ENCODE measurements at regions not wholly inside any gene's neighbourhood (a gene's known extent, or its start where the extent isn't known, plus 50 kb on each side); places are given as distances from the start of the nearest gene placed in this dataset.

DNA sequence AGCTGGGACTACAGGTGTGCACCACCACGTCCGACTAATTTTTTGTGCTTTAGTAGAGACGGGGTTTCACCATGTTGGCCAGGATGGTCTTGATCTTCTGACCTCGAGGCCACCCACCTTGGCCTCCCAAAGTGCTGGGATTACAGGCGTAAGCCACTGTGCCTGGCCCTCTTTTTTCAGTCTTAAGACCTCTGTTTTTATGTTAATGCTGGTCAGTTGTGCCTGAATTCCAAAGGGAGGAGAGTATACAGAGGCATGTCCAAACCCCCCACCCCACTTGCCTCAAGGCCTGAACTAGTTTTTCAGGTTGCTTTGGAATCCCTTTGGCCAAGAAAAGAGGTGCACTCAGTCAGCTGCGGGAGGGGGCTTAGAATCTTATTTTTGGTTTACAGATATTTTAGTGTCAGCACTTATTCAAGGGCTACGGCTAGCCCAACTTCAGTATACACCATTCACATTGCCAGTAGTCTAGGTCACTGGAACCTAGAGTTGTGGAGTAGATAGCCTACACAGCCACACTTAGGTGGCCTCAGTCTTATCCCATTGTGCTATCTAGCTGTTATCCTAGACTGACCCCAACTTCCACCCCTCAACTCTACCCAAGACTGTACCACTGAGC, 128.0 kb upstream of the TPM1 start:
- DNase-seq (ENCODE audit: low spot score), result no peak

GRCh38 chr15:62920682-62921502, 121.7 kb upstream of the TPM1 start:
- no peak for DNase-seq (ENCODE audit: low spot score)

- DNase-seq (ENCODE audit: low spot score), result no peak
These were observed 120.0 kb upstream of the TPM1 start for GRCh38 chr15:62922514-62922913.

DNA sequence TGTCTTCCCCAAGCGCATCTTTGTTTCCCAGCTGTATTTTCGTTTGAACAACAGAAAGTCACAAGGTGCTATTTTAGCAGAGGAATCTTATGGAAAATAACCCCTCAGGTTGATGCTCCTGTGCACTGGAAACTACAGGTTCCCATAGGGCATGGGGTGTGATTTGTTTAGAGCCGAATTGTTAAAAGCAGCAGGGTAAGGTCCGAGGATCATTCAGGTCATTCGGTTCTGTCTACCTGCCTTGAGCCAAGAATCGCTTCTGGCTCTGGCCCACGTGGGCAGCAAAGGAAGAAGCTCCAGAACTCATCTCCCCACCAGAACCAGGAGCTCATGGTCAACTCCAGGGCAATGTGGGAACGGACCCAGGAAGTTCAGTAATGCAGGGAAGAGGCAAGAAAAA, 116.7 kb upstream of the TPM1 start:
- DNase-seq (ENCODE audit: low spot score), result no peak

- DNase-seq (ENCODE audit: low spot score), result no peak
These were observed 115.4 kb upstream of the TPM1 start for GRCh38 chr15:62927196-62927595.

GRCh38 chr15:62927836-62928235, 114.7 kb upstream of the TPM1 start:
- no peak for DNase-seq (ENCODE audit: low spot score)

GRCh38 chr15:62928242-62928999, 114.1 kb upstream of the TPM1 start:
- no peak for DNase-seq (ENCODE audit: low spot score)

DNA sequence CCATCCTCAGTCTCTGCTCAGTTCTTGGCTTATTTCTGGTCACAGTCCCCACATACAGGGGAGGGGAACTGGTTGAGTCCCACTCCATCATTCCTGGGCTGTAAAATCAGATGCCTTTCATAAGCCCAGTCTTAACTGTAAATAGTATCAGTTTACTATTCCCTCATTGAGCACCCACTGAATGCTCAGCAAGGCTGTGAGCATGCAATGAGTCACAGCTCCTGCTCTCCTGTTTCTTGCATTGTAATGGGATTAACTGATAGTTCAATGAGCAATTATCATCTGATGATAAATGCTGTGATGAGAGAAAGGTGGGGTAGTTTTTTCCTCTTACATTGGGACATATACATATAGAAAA, 113.6 kb upstream of the TPM1 start:
- DNase-seq (ENCODE audit: low spot score), result no peak

- no peak for DNase-seq (ENCODE audit: low spot score)
These were observed 110.9 kb upstream of the TPM1 start for GRCh38 chr15:62931650-62932049.

DNA sequence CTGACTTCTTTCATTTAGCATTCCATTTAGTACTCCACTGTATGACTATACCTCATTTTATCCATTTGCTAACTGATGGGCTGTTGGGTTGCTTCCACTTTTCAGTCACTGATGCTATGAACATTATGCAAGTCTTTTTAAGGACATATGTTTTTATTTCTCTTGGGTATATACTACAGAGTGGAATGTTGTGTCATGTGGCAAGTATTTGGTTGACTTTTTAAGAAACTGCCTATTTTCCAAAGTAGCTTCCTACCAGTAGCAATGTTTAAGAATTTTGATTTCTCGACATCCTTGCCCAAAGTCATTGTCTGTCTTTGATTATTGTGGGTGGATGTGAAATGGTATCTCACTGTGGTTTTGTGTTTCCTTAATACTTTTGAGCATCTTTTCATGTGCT, 110.1 kb upstream of the TPM1 start:
- DNase-seq (ENCODE audit: low spot score), result no peak

- no peak for DNase-seq (ENCODE audit: low spot score)
These were observed 109.2 kb upstream of the TPM1 start for GRCh38 chr15:62933386-62933785.

DNA sequence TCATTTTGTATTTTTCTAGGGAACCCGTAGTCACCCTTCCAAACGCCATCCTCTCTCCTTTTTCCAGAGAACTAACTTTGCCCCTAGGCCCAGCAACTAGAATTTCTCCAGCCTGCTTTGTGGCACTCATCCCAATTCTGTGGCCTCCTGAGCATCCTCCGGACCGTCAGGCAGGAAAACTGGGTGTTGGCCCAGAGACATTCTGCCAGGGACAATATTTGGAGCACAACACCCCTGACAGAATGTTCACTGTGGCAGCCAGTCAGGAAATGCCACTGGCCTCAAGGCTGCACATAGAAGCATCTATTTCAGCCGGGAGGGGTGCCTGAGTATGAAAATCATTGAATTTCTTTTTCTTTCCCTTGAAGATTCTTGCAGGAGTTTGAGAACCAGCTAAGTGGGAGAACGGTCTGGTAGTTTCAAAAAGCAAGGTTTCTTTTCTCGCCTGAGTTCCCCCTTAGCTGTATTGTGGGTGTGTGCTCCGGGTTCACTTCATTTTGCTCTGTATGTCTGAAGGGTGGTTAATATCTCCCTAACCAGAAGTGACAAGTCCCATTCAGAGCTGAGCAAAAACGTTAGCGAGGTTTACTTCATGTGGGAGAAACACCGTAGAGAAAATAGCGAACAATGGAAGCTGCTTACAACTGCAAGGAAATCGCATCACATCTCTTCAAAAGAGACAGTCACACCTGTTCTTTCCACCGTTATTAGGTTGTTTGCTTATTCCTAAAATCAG, 108.1 kb upstream of the TPM1 start:
- DNase-seq (ENCODE audit: low spot score), result no peak

- no peak for DNase-seq (ENCODE audit: low spot score)
These were observed 107.1 kb upstream of the TPM1 start for GRCh38 chr15:62935300-62936081.

- DNase-seq (ENCODE audit: low spot score), result no peak
These were observed 103.7 kb upstream of the TPM1 start for GRCh38 chr15:62938825-62939224.

DNA sequence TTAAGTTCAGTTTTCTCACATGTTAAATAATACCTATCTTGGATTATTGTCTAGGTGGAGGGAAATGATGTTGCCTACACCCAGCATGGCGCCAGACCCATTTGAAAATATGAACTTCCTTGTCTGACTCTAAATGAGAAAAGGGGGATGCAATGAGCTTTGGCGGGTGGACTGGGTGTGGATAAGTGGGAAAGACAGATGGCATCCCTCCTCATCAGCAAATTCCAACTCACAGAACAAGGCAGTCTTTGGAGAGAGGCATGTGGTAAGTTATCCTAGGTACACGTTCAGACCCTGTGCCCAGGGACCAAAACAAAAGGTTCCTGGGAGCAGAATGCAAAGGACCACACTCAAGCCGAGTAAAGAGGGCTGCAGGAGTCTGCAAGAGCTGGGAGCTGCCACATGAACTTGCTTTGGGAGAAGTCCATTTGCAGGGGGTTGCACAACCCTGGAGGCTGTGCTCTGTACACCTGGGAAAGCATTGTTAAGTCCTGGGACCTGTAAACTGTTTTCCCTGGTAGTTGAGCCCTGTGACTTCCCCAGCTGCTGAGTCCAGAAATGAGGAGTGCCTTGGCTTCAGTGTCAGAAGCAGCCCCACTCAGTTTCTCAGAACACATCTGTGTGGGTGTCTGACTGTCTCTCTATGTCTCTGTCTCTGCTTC, 102.3 kb upstream of the TPM1 start:
- no peak for DNase-seq (ENCODE audit: low spot score)

- no peak for DNase-seq (ENCODE audit: low spot score)
These were observed 101.7 kb upstream of the TPM1 start for GRCh38 chr15:62940755-62941361.

- DNase-seq (ENCODE audit: low spot score), result no peak
These were observed 100.8 kb upstream of the TPM1 start for GRCh38 chr15:62941699-62942098.

DNA sequence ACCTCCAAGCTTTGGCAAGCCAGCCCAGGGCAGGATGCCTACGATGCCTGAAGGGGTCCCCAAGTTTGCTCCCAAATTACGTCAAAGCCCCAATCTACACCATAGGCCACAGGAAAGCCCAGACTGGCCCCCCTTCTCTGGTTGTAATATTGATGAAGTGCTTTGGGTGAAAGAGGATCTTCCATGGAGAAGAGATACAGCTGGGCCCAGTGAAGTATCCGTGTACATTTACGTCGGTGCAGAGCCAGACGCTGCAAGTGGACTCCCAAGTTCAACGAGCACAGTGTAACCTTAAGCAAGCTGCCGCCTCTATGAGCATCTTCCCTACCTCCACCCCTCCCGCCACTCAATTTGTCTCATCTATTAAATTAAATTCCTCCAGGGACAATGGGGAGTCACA, 100.1 kb upstream of the TPM1 start:
- DNase-seq (ENCODE audit: low spot score), result no peak

DNA sequence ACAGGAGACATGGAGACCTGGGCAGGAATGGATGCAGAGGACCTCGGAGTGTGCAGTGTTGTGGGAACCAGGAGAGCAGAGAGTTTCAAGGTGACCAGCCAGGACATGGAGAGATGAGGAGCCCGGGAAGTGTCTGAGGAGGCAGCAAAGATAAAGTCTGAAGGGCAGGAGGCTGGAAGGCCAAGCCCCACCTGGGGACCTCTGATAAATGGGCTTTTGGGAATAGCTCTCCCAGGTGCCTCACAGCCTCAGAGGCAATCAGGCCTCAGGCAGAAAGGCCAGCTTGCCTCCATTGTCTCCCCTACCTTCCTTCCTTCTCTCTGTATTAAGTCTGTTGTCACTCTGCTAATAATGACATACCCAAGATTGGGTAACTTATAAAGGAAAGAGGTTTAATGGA, 97.5 kb upstream of the TPM1 start:
- DNase-seq (ENCODE audit: low spot score), result no peak

DNA sequence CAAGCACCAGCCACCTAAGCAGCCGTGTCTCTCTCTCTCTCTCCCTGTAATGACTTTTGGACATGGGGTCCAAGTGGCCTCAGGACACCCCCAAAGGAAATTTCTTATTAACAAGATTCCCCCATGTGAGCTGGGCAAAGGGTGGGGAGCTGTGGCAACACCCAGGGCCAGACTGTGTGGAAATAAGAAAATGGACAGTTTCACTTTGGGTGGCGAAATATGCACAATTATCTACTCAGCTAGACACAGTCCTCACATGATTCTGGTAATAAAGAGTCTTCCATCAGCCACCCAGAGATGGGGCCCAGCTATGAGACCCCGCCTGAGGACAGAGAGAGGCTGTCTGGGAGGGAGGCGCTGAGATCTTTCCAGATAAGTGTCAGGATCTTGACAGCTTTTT, 96.8 kb upstream of the TPM1 start:
- DNase-seq (ENCODE audit: low spot score), result no peak

- DNase-seq (ENCODE audit: low spot score), result no peak
These were observed 95.6 kb upstream of the TPM1 start for GRCh38 chr15:62946940-62947339.

Data from germinal center (tissue), 1 donor.